PC-9 (cell line): ENCODE measurements at regions not wholly inside any gene's neighbourhood (a gene's known extent, or its start where the extent isn't known, plus 50 kb on each side); places are given as distances from the start of the nearest gene placed in this dataset.

ENCODE experiments used
- BruUV-seq: library from RNA; stranded (reverse); fragments of 400-500 nt; replicated peaks from 2 replicates; lab custom pipeline; 2021; lab: Mats Ljungman, UMichigan
- CTCF ChIA-PET: fragments of 300-600 bp; sonication (Branson Sonifier 250); formaldehyde crosslinking; loops from one replicate; lab custom pipeline; 2022; ENCODE audit warnings: antibody characterized with exemption; lab: Charles Lee
- POLR2A ChIA-PET: fragments of 300-600 bp; sonication (Branson Sonifier 250); formaldehyde crosslinking; loops from one replicate; lab custom pipeline; 2022; ENCODE audit warnings: antibody characterized with exemption; ENCODE audit not compliant: unreplicated experiment; lab: Charles Lee
- DNase-seq, 2 experiments: peaks; one replicate each; pipeline versions ENCODE4 v3.0.0 to v3.0.0-alpha.2; 2015 to 2022; ENCODE audit warnings: mixed read lengths in 1 of 2
- H2AFZ ChIP-seq: fragments of 200-600 bp; sonication (generic); 2 replicates; pipeline ENCODE4 v1.8.1; 2017; ENCODE audit warnings: antibody characterized with exemption
- H3F3A ChIP-seq: fragments of 200-600 bp; sonication (generic); 2 replicates; pipeline ENCODE4 v1.8.1; 2017; ENCODE audit warnings: antibody characterized with exemption, mild to moderate bottlenecking, low read depth; ENCODE audit not compliant: insufficient read depth
- H3K27ac ChIP-seq: fragments of 200-600 bp; sonication (generic); 2 replicates; pipeline ENCODE4 v1.6.1; 2016; ENCODE audit warnings: mixed run types
- H3K27me3 ChIP-seq: fragments of 200-600 bp; sonication (generic); 2 replicates; pipeline ENCODE4 v1.6.1; 2016; ENCODE audit warnings: low read depth, mixed run types; ENCODE audit not compliant: insufficient read depth
- H3K36me3 ChIP-seq: fragments of 200-600 bp; sonication (generic); 2 replicates; pipeline ENCODE4 v1.6.1; 2016; ENCODE audit warnings: low read depth, mixed run types
- H3K4me1 ChIP-seq: fragments of 200-600 bp; sonication (generic); replicated peaks from 2 replicates; pipeline ENCODE4 v1.6.1; 2016; ENCODE audit warnings: mixed run types; ENCODE audit not compliant: insufficient read depth
- H3K4me2 ChIP-seq: fragments of 200-600 bp; sonication (generic); 2 replicates; pipeline ENCODE4 v1.6.1; 2017; ENCODE audit warnings: mixed run types
- H3K4me3 ChIP-seq: fragments of 200-600 bp; sonication (generic); 2 replicates; pipeline ENCODE4 v1.6.1; 2016; ENCODE audit warnings: mixed run types
- H3K79me2 ChIP-seq: fragments of 200-600 bp; sonication (generic); 2 replicates; pipeline ENCODE4 v1.6.1; 2017; ENCODE audit warnings: low read depth, mixed run types
- H3K9me2 ChIP-seq: fragments of 200-600 bp; sonication (generic); 2 replicates; pipeline ENCODE4 v1.8.1; 2017; ENCODE audit warnings: mild to moderate bottlenecking; ENCODE audit not compliant: insufficient read depth
- H3K9me3 ChIP-seq: fragments of 200-600 bp; sonication (generic); 2 replicates; pipeline ENCODE4 v1.8.1; 2016; ENCODE audit warnings: low read depth; ENCODE audit not compliant: insufficient read depth
- H4K20me1 ChIP-seq: fragments of 200-600 bp; sonication (generic); 2 replicates; pipeline ENCODE4 v1.8.1; 2017; ENCODE audit not compliant: insufficient read depth
- CTCF ChIP-seq: fragments of 200-600 bp; sonication (generic); conservative IDR thresholded peaks from 2 replicates; pipeline ENCODE4 v1.6.1; 2017; ENCODE audit warnings: mixed run types, antibody characterized with exemption, mild to moderate bottlenecking, moderate library complexity
- EZH2 ChIP-seq: fragments of 200-600 bp; sonication (generic); IDR thresholded peaks from 2 replicates; pipeline ENCODE4 v1.8.0; 2017; ENCODE audit warnings: antibody characterized with exemption, low read depth
- intact Hi-C: fragments of 100-400 bp; cut with micrococcal nuclease; formaldehyde crosslinking; loops from one replicate; pipeline ENCODE4 v1.10.0; 2022; ENCODE audit not compliant: unreplicated experiment

- CTCF ChIA-PET, result no interaction called here
- no peak overlapping the region for H2AFZ ChIP-seq
- no peaks in the 10 kb centered on the region for H3K79me2 ChIP-seq
- no peaks in the 10 kb centered on the region for H3K27me3 ChIP-seq
- H3K9me3 ChIP-seq, result no peaks in the 10 kb centered on the region
- H3K9me2 ChIP-seq, result no peaks in the 10 kb centered on the region
- intact Hi-C loops, result no loop called here
- H3K4me1 ChIP-seq, result no peaks in the 10 kb centered on the region
- H3K4me2 ChIP-seq, result no peak overlapping the region
- POLR2A ChIA-PET, result no interaction called here
- H3F3A ChIP-seq, result no peaks in the 10 kb centered on the region
- no peak for TF ChIP-seq CTCF
- no peak for TF ChIP-seq EZH2
- H3K4me3 ChIP-seq, result no peak overlapping the region
- DNase-seq, result no peak
- no peaks in the 10 kb centered on the region for H4K20me1 ChIP-seq
- no TSS peak for BruUV-seq
- no peak overlapping the region for H3K27ac ChIP-seq
- H3K36me3 ChIP-seq, result no peaks in the 10 kb centered on the region
These were observed 332.9 kb downstream of the COG6 start for GRCh38 chr13:39988351-39988750.

- Histone ChIP-seq H3K36me3 (no peaks in the 10 kb centered on the region), H4K20me1 (no peaks in the 10 kb centered on the region), H2AFZ (no peak overlapping the region), H3K4me2 (no peak overlapping the region), H3K4me3 (no peak overlapping the region), H3K9me2 (no peaks in the 10 kb centered on the region; the same call in 1 of the 2 replicates), H3K27ac (no peak overlapping the region), H3K9me3 (no peaks in the 10 kb centered on the region), H3F3A (no peaks in the 10 kb centered on the region), H3K27me3 (no peaks in the 10 kb centered on the region), H3K4me1 (no peaks in the 10 kb centered on the region), H3K79me2 (no peaks in the 10 kb centered on the region)
- CTCF ChIA-PET, result no interaction called here
- no peak for DNase-seq
- POLR2A ChIA-PET, result no interaction called here
- intact Hi-C loops, result no loop called here
- TF ChIP-seq CTCF (no peak), EZH2 (no peak)
- BruUV-seq, result no TSS peak
These were observed 342.7 kb downstream of the COG6 start for GRCh38 chr13:39998166-39998565.

- Histone ChIP-seq H3K27ac (no peak overlapping the region), H3K4me2 (no peak overlapping the region), H4K20me1 (no peaks in the 10 kb centered on the region), H3F3A (no peaks in the 10 kb centered on the region), H2AFZ (no peak overlapping the region), H3K4me1 (no peaks in the 10 kb centered on the region), H3K9me2 (no peaks in the 10 kb centered on the region; the same call in 1 of the 2 replicates), H3K9me3 (no peaks in the 10 kb centered on the region), H3K27me3 (no peaks in the 10 kb centered on the region), H3K79me2 (no peaks in the 10 kb centered on the region), H3K36me3 (no peaks in the 10 kb centered on the region), H3K4me3 (no peak overlapping the region)
- intact Hi-C loops, result no loop called here
- ChIA-PET POLR2A (no interaction called here), CTCF (no interaction called here)
- no peak for TF ChIP-seq CTCF
- no TSS peak for BruUV-seq
- no peak for DNase-seq
These were observed 346.6 kb downstream of the COG6 start for GRCh38 chr13:40002016-40002415.
